K562 (cell line): ENCODE measurements at regions not wholly inside any gene's neighbourhood (a gene's known extent, or its start where the extent isn't known, plus 50 kb on each side); places are given as distances from the start of the nearest gene placed in this dataset.

ENCODE experiments used
- ATAC-seq: fragments of 200-7000 bp; cut with Tn5 transposase; 3 replicates; pipeline ENCODE4 v1.9.1; 2020; ENCODE audit warnings: moderate library complexity
- BruUV-seq: library from RNA; stranded (reverse); fragments of 400-500 nt; replicated peaks from 2 replicates; lab custom pipeline; 2021; lab: Mats Ljungman, UMichigan
- CTCF ChIA-PET: fragments of 300-600 bp; formaldehyde crosslinking; extraction: SDS; loops from one replicate; lab custom pipeline; 2021; ENCODE audit warnings: low intra/inter-chr PET ratio; lab: Yijun Ruan, JAX
- POLR2A ChIA-PET: fragments of 300-600, 350-650 bp; sonication (Branson Sonifier 250); formaldehyde crosslinking; extraction: SDS; loops from one replicate; lab custom pipeline; 2021; ENCODE audit warnings: antibody characterized with exemption, inconsistent platforms; lab: Yijun Ruan, JAX
- DNase-seq, 4 experiments: peaks; one replicate each; pipeline versions ENCODE4 v3.0.0 to v3.0.0-alpha.2; 2011 to 2018; ENCODE audit warnings: low spot score in 3 of 4, mixed read lengths in 3 of 4; ENCODE audit errors: extremely low read depth in 1 of 4
- FAIRE-seq: peaks from 2 replicates; lab custom pipeline; 2011; peaks lifted over from hg19 to GRCh38; lab: Jason Lieb, UNC
- H2AFZ ChIP-seq: 2 replicates; pipeline ENCODE4 v1.6.0; 2011; ENCODE audit warnings: low read depth, low read length, control low read depth, inconsistent platforms
- H3K27ac ChIP-seq: fragments of 200-600 bp; 3 replicates; pipeline ENCODE4 v1.8.0; 2011; ENCODE audit warnings: low read depth, mild to moderate bottlenecking, control low read depth, inconsistent platforms, low read length, moderate library complexity, mixed read lengths; ENCODE audit errors: extremely low read depth
- H3K27me3 ChIP-seq, 2 experiments: fragments of 300-600 bp in 1 of 2; 2 replicates in 1 of 2; 3 replicates in 1 of 2; pipeline versions ENCODE4 v1.6.0 to v1.8.0; 2011; ENCODE audit warnings: inconsistent platforms in 2 of 2, low read length in 2 of 2, mild to moderate bottlenecking in 1 of 2, mixed read lengths in 1 of 2, moderate library complexity in 1 of 2; ENCODE audit not compliant: control insufficient read depth in 2 of 2, insufficient read depth in 2 of 2
- H3K36me3 ChIP-seq: fragments of 300-600 bp; 3 replicates; pipeline ENCODE4 v1.8.0; 2011; ENCODE audit warnings: mild to moderate bottlenecking, low read length, inconsistent platforms; ENCODE audit not compliant: control insufficient read depth, insufficient read depth
- H3K4me1 ChIP-seq, 2 experiments: fragments of 200-600 bp in 1 of 2; replicated peaks in 1 of 2; 2 replicates in 1 of 2; 3 replicates in 1 of 2; pipeline versions ENCODE4 v1.5.1 to v1.8.0; 2011; ENCODE audit warnings: inconsistent platforms in 2 of 2, low read length in 2 of 2, mild to moderate bottlenecking in 1 of 2, mixed read lengths in 1 of 2, moderate library complexity in 1 of 2; ENCODE audit not compliant: control insufficient read depth in 2 of 2, insufficient read depth in 2 of 2
- H3K4me2 ChIP-seq: 2 replicates; pipeline ENCODE4 v1.6.1; 2011; ENCODE audit warnings: low read length, control low read depth, inconsistent platforms, mixed read lengths; ENCODE audit not compliant: insufficient read depth
- H3K4me3 ChIP-seq: fragments of 200-600 bp; sonication (generic), shearing (Covaris generic); 2 replicates; pipeline ENCODE4 v1.5.1; 2016; ENCODE audit warnings: control low read depth, inconsistent platforms
- H3K79me2 ChIP-seq: fragments of 200-600 bp; 3 replicates; pipeline ENCODE4 v1.8.0; 2011; ENCODE audit warnings: low read length, inconsistent platforms; ENCODE audit not compliant: control insufficient read depth, insufficient read depth
- H3K9ac ChIP-seq, 2 experiments: 2 replicates each; pipeline versions ENCODE4 v1.6.0 to v1.6.1; 2011; ENCODE audit warnings: low read depth in 2 of 2, low read length in 2 of 2, control low read depth in 1 of 2, inconsistent platforms in 1 of 2, mild to moderate bottlenecking in 1 of 2, mixed read lengths in 1 of 2; ENCODE audit not compliant: insufficient read depth in 1 of 2
- H3K9me1 ChIP-seq: one replicate; pipeline ENCODE4 v1.6.0; 2011; ENCODE audit warnings: inconsistent platforms, mild to moderate bottlenecking, low read length, moderate library complexity; ENCODE audit not compliant: control insufficient read depth, insufficient read depth
- H3K9me3 ChIP-seq: replicated peaks from 2 replicates; pipeline ENCODE4 v1.5.1; 2011; ENCODE audit warnings: low read depth, low read length, inconsistent platforms; ENCODE audit not compliant: control insufficient read depth, insufficient read depth
- H4K20me1 ChIP-seq: replicated peaks from 2 replicates; pipeline ENCODE4 v1.6.1; 2011; ENCODE audit warnings: low read length, inconsistent platforms, mixed read lengths; ENCODE audit not compliant: control insufficient read depth, insufficient read depth
- E2F3 ChIP-seq: fragments of 250-450 bp; sonication (Bioruptor Pico); IDR thresholded peaks from 2 replicates; pipeline ENCODE4 v1.4.0; 2020; ENCODE audit warnings: mild to moderate bottlenecking
- EP400 ChIP-seq: fragments of 450-650 bp; IDR thresholded peaks from 2 replicates; pipeline ENCODE4 v1.6.1; 2017; ENCODE audit warnings: antibody characterized with exemption, mild to moderate bottlenecking, moderate library complexity
- GTF2F1 ChIP-seq: IDR thresholded peaks from 2 replicates; pipeline ENCODE4 v1.6.1; 2011; ENCODE audit warnings: low read depth, low read length, improper control_type of control experiment
- NFATC3 ChIP-seq: fragments of 450-650 bp; IDR thresholded peaks from 2 replicates; pipeline ENCODE4 v1.6.1; 2017; ENCODE audit warnings: mild to moderate bottlenecking
- RBM15 ChIP-seq: fragments of 200-400 bp; formaldehyde crosslinking; IDR thresholded peaks from 2 replicates; pipeline ENCODE4 v1.6.1; 2018; ENCODE audit warnings: mild to moderate bottlenecking, low read length, moderate library complexity; ENCODE audit not compliant: insufficient read depth
- TGIF2 ChIP-seq: sonication (generic); formaldehyde crosslinking; IDR thresholded peaks from 2 replicates; pipeline ENCODE4 v1.8.1; 2022; ENCODE audit warnings: mild to moderate bottlenecking, missing genetic modification reagents, moderate library complexity
- ZBTB11 ChIP-seq, 3 experiments: fragments of 200-800 bp in 1 of 3; fragments of 250-450 bp in 1 of 3; fragments of 450-650 bp in 1 of 3; sonication (Bioruptor Pico) in 1 of 3; sonication (Bioruptor generic) in 1 of 3; formaldehyde crosslinking in 1 of 3; IDR thresholded peaks; 2 replicates each; pipeline versions ENCODE4 v1.6.1 to v1.8.0; 2016 to 2022; ENCODE audit warnings: mild to moderate bottlenecking in 2 of 3, missing genetic modification characterization in 2 of 3, missing compliant biosample characterization in 1 of 3, moderate library complexity in 1 of 3
- ZFP30 ChIP-seq: fragments of 250-450 bp; sonication (Bioruptor Pico); IDR thresholded peaks from 2 replicates; pipeline ENCODE4 v1.8.0; 2022; ENCODE audit warnings: moderate library complexity, mild to moderate bottlenecking, inconsistent platforms, borderline replicate concordance
- ZNF347 ChIP-seq: fragments of 450-650 bp; formaldehyde crosslinking; IDR thresholded peaks from 2 replicates; pipeline ENCODE4 v1.4.0; 2020; ENCODE audit warnings: low read depth, mild to moderate bottlenecking, moderate library complexity
- WGBS: fragments of 100-300 bp; shearing (Covaris generic); methylation state at CpG from one replicate; pipeline ENCODE4 v1.1.6; 2016; ENCODE audit warnings: low coverage, mixed read lengths; ENCODE audit not compliant: insufficient coverage; ENCODE audit errors: missing lambda C conversion rate; 5-methylcytosine and 5-hydroxymethylcytosine counted together
- in situ Hi-C: fragments of 300-500 bp; cut with MboI; formaldehyde crosslinking; loops from 4 replicates; pipeline ENCODE4 v1.15.0; 2018; ENCODE audit warnings: inconsistent platforms, mixed read lengths
- intact Hi-C: fragments of 100-400 bp; cut with micrococcal nuclease; formaldehyde crosslinking; loops from 2 replicates; pipeline ENCODE4 v1.14.2; 2022
- TF ChIP-seq, protein P1 (sequence below), 2 experiments: fragments of 150-350 bp in 1 of 2; IDR thresholded peaks; 2 replicates each; pipeline ENCODE4 v1.6.1; 2012 to 2016; ENCODE audit warnings: low read depth in 2 of 2, low read length in 2 of 2, mild to moderate bottlenecking in 1 of 2, moderate library complexity in 1 of 2
- TF ChIP-seq, protein P2 (sequence below): sonication (generic); formaldehyde crosslinking; IDR thresholded peaks from 2 replicates; pipeline ENCODE4 v1.8.0; 2022; ENCODE audit warnings: mild to moderate bottlenecking, missing genetic modification reagents, borderline replicate concordance
- TF ChIP-seq, protein P3 (sequence below): fragments of 450-650 bp; formaldehyde crosslinking; IDR thresholded peaks from 2 replicates; pipeline ENCODE4 v1.4.0; 2020; ENCODE audit warnings: mild to moderate bottlenecking, moderate library complexity

- POLR2A ChIA-PET, result no interaction called here
- no peak for FAIRE-seq
- no peaks in the 10 kb centered on the region for H3K36me3 ChIP-seq
- no peaks in the 10 kb centered on the region for H3K9me1 ChIP-seq
- DNase-seq, result no peak
- 0% methylated on average over 1 of the region's 1 CpG for WGBS
- no peaks in the 10 kb centered on the region for H4K20me1 ChIP-seq
- CTCF ChIA-PET, result no interaction called here
- no peak overlapping the region for H3K4me3 ChIP-seq
- in situ Hi-C loops (no loop called here), intact Hi-C loops (no loop called here)
- H3K27me3 ChIP-seq, result no peaks in the 10 kb centered on the region
- H3K27ac ChIP-seq, result no peak overlapping the region
- no TSS peak for BruUV-seq
- ATAC-seq, result no peak
- H3K9me3 ChIP-seq, result no peaks in the 10 kb centered on the region
- no peak overlapping the region for H3K9ac ChIP-seq
- H2AFZ ChIP-seq, result no peak overlapping the region
- H3K79me2 ChIP-seq, result no peaks in the 10 kb centered on the region
- no peak overlapping the region for H3K4me2 ChIP-seq
- H3K4me1 ChIP-seq, result no peaks in the 10 kb centered on the region
- no peak for TF ChIP-seq EP400
- TF ChIP-seq, protein P1, sequence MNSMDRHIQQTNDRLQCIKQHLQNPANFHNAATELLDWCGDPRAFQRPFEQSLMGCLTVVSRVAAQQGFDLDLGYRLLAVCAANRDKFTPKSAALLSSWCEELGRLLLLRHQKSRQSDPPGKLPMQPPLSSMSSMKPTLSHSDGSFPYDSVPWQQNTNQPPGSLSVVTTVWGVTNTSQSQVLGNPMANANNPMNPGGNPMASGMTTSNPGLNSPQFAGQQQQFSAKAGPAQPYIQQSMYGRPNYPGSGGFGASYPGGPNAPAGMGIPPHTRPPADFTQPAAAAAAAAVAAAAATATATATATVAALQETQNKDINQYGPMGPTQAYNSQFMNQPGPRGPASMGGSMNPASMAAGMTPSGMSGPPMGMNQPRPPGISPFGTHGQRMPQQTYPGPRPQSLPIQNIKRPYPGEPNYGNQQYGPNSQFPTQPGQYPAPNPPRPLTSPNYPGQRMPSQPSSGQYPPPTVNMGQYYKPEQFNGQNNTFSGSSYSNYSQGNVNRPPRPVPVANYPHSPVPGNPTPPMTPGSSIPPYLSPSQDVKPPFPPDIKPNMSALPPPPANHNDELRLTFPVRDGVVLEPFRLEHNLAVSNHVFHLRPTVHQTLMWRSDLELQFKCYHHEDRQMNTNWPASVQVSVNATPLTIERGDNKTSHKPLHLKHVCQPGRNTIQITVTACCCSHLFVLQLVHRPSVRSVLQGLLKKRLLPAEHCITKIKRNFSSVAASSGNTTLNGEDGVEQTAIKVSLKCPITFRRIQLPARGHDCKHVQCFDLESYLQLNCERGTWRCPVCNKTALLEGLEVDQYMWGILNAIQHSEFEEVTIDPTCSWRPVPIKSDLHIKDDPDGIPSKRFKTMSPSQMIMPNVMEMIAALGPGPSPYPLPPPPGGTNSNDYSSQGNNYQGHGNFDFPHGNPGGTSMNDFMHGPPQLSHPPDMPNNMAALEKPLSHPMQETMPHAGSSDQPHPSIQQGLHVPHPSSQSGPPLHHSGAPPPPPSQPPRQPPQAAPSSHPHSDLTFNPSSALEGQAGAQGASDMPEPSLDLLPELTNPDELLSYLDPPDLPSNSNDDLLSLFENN (IDR thresholded peaks at IDR 0.05; ENCODE audit: low read depth in 2 of 2, low read length in 2 of 2), result no peak
- no peak for TF ChIP-seq TGIF2 (CRISPR knock-in tag)
- TF ChIP-seq, protein P2, sequence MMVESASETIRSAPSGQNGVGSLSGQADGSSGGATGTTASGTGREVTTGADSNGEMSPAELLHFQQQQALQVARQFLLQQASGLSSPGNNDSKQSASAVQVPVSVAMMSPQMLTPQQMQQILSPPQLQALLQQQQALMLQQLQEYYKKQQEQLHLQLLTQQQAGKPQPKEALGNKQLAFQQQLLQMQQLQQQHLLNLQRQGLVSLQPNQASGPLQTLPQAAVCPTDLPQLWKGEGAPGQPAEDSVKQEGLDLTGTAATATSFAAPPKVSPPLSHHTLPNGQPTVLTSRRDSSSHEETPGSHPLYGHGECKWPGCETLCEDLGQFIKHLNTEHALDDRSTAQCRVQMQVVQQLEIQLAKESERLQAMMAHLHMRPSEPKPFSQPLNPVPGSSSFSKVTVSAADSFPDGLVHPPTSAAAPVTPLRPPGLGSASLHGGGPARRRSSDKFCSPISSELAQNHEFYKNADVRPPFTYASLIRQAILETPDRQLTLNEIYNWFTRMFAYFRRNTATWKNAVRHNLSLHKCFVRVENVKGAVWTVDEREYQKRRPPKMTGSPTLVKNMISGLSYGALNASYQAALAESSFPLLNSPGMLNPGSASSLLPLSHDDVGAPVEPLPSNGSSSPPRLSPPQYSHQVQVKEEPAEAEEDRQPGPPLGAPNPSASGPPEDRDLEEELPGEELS (CRISPR knock-in tag), result no peak
- TF ChIP-seq, protein P3, sequence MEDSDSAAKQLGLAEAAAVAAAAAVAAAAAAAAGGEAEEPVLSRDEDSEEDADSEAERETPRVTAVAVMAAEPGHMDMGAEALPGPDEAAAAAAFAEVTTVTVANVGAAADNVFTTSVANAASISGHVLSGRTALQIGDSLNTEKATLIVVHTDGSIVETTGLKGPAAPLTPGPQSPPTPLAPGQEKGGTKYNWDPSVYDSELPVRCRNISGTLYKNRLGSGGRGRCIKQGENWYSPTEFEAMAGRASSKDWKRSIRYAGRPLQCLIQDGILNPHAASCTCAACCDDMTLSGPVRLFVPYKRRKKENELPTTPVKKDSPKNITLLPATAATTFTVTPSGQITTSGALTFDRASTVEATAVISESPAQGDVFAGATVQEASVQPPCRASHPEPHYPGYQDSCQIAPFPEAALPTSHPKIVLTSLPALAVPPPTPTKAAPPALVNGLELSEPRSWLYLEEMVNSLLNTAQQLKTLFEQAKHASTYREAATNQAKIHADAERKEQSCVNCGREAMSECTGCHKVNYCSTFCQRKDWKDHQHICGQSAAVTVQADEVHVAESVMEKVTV, result no peak
- TF ChIP-seq ZFP30 (CRISPR knock-in tag), result no peak
- TF ChIP-seq RBM15, result no peak
- TF ChIP-seq GTF2F1, result no peak
- TF ChIP-seq E2F3 (CRISPR knock-in tag), result no peak
- TF ChIP-seq ZNF347 (CRISPR knock-in tag), result no peak
- TF ChIP-seq NFATC3, result no peak
- TF ChIP-seq ZBTB11 (CRISPR knock-in tag; IDR thresholded peaks at IDR 0.05), result no peak
Measured at GRCh38 chr7:41110186-41110585, 592.7 kb downstream of the INHBA start.
